ENCODE measurements at regions not wholly inside any gene's neighbourhood (a gene's known extent, or its start where the extent isn't known, plus 50 kb on each side); places are given as distances from the start of the nearest gene placed in this dataset.
A peak's percentile ranks its signal among the peaks of the same experiment; 100 is the strongest.

GRCh38 chr9:16275795-16276624 lies 594.5 kb downstream of the BNC2 start:
- no peak for TF ChIP-seq CTCF (IDR thresholded peaks at IDR 0.05)
- TF ChIP-seq EP300 (IDR thresholded peaks at IDR 0.05): peak in 1 of 2 donors; percentile 30
- TF ChIP-seq POLR2A (IDR thresholded peaks at IDR 0.05): no peak

All from tibial nerve (tissue), 4 donors.